ENCODE measurements at regions not wholly inside any gene's neighbourhood (a gene's known extent, or its start where the extent isn't known, plus 50 kb on each side); places are given as distances from the start of the nearest gene placed in this dataset.
"Not testable (repeated sequence)": the region's sequence is repeated elsewhere in the genome, so short reads cannot be mapped to it uniquely, and the experiment has no call there.

- DNase-seq (ENCODE audit: low read depth in 2 of 2, low spot score in 1 of 2), result no peak
Measured at GRCh38 chr21:43291347-43291950, 122.6 kb downstream of the CRYAA start.

DNA sequence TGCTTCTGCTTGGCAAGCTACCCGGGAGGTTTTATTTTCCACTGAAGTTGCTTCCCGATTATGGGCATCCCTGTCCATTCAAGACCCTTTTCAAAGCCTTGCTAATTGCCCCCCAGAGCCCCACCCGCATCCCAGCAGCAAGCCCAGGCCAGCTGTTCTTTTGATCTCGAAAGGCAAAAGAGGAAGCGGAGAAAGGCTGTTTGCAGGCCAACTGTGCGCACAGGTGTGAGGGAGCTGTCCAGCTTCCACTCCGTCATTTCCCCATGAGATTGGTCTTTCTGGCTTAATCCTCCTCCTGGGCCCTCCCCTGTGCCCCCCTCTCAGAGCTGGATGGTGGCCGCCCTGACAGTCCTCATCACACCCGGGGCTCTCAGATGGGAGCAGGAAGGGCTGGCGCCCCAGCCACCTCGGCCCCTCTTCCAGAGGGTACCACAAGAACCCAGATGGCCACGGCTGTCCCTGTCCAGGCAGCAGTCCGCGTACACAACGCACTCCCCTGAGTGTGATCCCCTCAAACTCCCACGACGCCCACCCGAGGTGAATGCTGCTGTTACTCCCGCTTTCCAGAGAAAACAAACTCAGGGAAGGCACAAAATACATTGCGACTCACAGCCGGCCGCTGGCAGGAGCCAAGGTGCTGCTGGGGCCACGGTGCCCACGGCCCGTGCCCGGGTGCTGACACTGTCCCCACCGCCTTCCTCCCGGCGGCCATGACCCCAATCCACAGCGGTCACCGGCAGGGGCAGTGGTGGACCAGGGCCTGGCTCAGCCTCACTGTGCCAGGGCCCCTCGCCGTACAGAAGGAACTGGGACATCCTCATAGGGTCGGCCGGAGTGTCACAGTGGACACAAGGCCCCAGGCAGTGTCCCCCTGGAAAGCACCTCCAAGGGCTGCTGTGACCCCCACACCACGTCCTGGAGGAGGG is 121.9 kb downstream of the CRYAA start:
- DNase-seq (ENCODE audit: low read depth in 2 of 2, low spot score in 1 of 2), result no peak

DNA sequence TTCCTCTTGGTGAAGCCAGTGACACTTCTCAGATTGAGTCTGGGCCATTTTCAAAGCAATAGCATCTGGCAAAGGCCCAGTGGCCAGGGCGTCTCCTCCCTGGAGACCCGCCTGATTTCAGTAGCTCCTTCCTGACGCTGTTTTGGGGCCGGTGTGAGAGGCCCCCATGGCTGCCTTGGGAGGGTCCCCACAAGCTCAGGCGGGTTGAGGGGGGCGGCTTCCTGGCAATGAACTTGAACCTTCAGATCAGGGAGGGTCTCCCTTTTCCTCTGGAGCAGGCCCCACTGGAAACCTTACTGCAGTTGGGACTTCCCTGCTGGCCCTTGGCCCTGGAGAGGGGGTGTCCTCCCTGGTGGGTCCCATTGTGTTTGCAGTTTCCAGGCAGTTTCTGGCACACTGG is 121.2 kb downstream of the CRYAA start:
- DNase-seq (ENCODE audit: low read depth in 2 of 2, low spot score in 1 of 2), result no peak

DNA sequence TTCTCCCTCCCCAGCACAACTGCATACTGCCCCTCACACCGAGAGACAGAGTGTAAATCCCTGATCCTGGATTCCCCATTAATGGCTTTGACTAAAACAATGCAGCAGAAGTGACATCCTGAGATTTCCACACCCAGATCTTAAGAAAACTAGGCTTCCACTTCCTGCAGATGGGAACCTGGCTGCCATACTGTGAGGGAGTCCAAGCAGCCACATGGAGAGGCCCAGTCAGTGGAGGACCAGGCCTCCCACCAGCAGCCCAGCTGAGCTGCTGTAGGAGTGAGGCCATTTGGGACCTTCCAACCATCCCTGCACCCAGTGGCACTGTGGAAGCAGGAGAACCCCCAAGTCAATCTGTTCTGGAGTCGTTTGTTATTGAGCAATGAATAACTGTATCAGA is 120.6 kb downstream of the CRYAA start:
- no peak for DNase-seq (ENCODE audit: low read depth in 2 of 2, low spot score in 1 of 2)

DNA sequence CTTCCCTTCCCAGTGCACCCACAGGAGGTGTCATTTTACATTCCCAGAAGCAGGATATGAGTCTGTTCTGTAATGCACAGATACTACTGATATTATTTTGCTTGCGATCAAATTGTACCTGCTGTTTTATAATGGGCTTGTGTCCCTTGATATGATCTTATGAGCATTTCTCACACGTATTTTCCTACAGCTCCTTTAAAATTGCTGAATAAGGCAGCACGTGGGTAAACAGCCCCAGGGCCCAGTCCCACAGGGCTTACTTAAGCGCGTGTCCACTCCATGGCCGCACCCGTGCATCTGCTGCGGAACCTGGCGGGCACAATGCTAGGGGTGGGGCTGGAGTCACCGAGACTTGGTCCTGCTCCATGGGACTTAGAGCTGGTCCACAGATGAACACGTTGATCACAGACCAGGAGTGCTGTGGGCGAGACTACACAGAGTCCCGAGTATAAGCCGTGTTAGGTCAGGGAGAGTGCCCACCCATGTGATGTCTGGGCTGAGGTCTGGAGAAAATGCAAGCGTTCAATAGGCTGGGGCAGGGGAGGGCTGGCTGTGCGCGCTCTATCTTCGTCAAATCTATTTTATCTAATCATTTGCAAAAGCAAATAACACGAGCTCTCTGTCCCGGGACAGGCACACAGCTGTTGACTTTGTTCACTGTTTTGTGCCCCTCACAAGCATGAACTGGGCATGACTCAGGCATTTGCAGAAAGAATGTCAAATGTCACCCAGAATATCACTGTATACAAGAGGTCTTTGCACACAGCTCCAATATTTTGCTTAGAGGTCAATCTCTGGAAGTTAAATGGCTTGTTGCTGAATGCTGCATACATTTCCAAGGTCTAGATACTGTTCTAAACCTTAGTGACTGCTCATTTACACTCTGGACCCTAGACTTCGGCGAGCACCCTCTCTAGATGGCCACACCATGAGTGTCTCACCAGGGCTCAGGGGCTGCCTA is 119.3 kb downstream of the CRYAA start:
- DNase-seq (ENCODE audit: low read depth in 2 of 2, low spot score in 1 of 2), result no peak

DNA sequence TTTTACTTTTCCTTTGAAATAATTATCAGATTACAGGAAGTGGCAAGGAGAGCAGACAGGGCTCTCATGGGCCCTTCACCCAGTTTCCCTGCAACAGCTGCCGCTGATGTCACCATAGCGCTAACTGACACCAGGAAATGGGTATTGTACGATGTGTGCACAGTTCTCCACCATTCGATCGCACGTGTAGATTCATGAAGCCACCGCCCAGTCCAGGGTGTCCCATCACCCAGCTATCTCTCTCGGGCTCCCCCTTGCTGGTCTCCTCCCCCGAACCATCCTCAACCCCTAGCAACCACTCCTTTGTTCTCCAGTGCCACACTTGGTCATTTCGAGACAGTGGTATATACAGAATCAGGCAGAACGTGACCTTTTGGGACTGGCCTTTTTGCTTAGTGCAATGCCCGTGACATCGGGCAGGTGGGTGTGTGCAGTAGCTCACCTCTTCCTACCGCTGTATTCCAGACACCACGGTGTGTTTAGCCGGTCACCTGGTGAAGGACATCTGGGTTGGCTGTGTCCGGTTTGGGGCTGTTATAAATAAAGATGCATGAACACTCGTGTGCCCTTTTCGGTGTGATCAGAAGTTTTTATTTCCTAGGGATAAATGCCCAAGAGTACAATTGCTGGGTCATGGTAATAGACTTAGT is 118.4 kb downstream of the CRYAA start:
- DNase-seq (ENCODE audit: low read depth in 2 of 2, low spot score in 1 of 2), result no peak

DNA sequence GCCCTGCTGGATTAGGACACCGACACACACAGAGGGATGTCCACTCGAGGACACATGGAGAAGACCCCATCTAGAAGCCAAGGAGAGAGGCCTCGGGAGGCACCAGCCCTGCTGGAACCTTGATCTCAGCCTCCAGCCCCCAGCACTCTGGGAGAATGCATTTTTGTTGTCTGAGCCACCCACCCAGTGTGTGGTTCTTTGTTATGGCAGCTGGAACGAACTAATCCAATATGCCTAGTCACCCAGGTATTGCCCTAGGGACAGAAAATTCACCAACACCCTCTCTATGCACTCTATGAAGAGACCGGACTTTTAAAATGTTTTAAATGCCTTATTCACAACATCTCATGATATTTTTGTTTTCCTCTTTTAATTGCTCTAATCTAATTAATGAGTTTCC is 117.4 kb downstream of the CRYAA start:
- no peak for DNase-seq (ENCODE audit: low read depth in 2 of 2, low spot score in 1 of 2)

GRCh38 chr21:43284700-43285099 is 115.9 kb downstream of the CRYAA start:
- DNase-seq (ENCODE audit: low read depth in 2 of 2, low spot score in 1 of 2), result no peak

- no peak for DNase-seq (ENCODE audit: low read depth in 2 of 2, low spot score in 1 of 2)
Measured at GRCh38 chr21:43284238-43284637, 115.4 kb downstream of the CRYAA start.

GRCh38 chr21:43283925-43284221 is 115.1 kb downstream of the CRYAA start:
- not testable (repeated sequence) for DNase-seq (ENCODE audit: low read depth in 2 of 2, low spot score in 1 of 2)

DNA sequence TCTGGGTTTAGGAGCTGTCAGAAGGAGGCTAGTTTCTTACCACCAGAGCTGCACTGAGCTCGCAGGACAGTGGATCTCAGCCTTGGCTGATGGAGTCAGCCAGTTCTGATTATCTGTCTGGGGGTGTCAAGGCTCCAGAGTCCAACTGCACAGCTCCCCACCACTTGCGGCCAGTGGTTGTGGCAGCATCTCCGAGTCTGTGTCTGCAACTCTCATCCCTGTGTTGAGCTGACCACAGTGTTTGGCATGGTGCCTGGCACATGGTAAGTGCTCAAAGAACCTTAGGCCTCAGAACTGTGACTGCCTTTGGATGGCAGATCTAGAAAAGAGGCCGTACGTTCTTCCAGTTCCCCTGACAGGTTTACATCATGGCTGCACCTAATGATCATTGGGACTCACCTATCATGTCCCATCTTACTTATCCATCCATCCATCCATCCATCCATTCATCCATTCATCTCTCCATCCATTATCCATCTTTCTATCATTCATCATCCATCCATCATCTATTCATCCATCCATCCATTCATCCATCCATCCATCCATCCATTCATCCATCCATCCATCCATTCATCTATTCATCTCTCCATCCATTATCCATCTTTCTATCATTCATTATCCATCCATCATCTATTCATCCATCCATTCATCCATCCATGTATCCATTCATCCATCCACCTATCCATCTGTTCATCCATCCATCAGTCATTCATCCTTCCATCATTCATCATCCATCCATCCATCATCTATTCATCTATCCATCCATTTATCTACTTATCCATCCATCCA is 114.5 kb downstream of the CRYAA start:
- DNase-seq (ENCODE audit: low read depth in 2 of 2, low spot score in 1 of 2), result no peak

DNA sequence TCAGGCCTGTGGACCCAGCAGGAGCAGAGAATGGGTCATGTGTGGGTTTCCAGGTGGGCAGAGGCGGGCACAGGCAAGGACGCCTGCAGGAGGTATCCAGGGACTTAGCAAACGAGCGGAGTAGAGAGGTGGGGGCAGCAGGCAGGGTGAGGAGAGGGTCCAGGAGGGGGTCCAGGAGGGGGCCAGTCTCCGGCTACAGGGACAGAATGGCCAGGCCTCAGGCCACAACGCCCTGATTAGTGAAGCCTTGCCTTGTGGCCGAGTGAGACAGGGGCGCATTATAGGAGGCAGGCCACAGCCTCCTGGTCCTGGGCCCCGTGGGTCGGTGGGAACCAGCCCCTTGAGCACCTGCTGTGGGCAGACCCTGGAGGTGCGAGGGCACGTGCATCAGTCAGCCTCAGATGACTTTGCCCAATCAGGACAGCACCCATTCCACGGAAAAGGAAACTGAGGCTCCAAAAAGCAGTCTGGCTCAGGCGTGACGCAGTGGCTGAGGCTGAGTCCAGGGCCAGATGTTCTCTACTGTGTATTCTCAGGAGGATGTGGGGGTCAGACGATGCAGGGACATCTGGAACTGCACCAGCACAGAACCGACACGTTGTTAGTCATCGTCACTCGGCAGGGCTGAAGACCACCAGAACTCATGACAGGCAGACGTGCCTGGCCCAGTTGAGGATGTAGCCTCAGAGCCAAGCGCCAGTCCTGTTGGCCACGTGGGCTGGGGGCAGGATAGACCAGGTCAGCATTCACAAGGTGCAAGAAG is 113.7 kb downstream of the CRYAA start:
- DNase-seq (ENCODE audit: low read depth in 2 of 2, low spot score in 1 of 2), result no peak

GRCh38 chr21:43281661-43282357 is 113.0 kb downstream of the CRYAA start:
- no peak for DNase-seq (ENCODE audit: low read depth in 2 of 2, low spot score in 1 of 2)

- DNase-seq (ENCODE audit: low read depth in 2 of 2, low spot score in 1 of 2), result no peak
Measured at GRCh38 chr21:43280949-43281633, 112.3 kb downstream of the CRYAA start.

DNA sequence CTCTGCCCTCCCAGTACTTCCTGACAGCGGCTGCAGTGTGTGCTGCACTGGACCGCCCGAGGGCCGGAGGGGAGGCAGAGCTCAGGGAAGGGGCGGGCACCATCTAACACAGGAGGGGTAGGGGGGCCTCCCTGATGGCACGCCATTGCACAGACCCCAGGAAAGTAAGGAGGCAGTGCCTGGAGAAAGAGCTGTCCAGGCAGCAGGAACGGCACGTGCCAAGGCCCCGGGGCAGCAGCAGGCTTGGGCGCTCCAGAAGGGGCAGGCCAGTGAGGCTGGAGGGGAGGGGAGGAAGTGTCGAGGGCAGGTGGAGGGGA is 110.7 kb downstream of the CRYAA start:
- DNase-seq (ENCODE audit: low read depth in 2 of 2, low spot score in 1 of 2), result no peak

DNA sequence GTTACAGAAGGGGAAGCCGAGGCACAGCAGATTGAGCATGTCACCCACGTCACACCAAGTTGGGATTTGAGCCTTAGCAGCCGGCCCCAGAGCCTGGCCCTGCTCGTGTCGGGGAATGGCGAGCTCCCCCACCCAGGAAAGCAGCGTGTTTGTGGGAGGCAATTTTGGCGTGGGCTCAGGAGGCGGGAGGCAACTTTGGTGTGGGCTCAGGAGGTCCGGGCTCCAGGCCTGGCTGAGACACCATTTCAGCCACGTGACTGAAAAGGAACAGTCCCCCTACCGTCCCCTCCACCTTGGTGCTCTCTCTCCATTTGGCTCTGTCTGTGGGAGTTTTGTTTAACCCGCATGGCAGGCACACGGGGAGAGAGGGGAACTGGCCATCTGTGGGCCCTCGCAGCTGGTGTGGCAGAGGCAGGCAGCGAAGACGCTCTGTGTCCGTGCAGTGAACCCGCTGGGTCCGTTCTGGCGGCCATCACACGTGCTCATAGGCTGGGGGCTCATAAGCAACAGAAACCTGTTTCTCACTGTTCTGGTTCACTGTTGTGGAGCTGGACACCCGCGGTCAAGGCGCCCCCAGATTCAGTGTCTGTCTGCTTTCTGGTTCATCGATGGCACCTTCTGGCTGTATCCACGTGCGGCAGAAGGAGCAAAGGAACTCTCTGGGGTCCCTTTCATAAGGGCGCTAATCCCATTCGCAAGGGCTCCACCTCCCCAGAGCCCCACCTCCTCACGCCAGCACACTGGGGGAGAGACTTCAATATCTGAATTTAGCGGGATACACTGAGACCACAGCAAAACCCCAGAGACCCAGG is 110.2 kb downstream of the CRYAA start:
- DNase-seq (ENCODE audit: low read depth in 2 of 2, low spot score in 1 of 2), result no peak

DNA sequence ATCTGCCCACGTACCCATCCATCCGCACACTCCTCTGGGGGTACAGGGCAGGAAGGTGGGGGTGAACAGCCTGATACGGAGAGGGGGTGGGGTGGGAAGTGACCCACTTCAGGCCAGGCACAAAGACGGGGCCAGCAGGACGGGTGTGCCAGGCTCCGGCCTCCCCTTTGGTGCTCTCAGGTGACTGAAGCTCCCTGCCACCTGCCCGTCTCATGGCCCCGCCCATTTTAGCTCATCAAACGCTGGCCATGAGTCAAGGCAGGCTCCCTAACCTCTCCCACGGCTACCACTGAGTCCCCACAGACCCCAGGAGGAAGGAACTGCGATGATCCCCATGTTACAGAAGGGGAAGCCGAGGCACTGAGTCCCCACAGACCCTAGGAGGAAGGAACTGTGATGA is 109.6 kb downstream of the CRYAA start:
- no peak for DNase-seq (ENCODE audit: low read depth in 2 of 2, low spot score in 1 of 2)

Data from stimulated activated CD8-positive, alpha-beta memory T cell treated with anti-CD3 and anti-CD28 coated beads, Interleukin-4, amount 100 ng/mL, for 1 hour (primary cell).